RKO (cell line): ENCODE measurements at regions not wholly inside any gene's neighbourhood (a gene's known extent, or its start where the extent isn't known, plus 50 kb on each side); places are given as distances from the start of the nearest gene placed in this dataset.
A peak's percentile ranks its signal among the peaks of the same experiment; 100 is the strongest.

Source experiments
- DNase-seq: peaks from one replicate; pipeline ENCODE4 v3.0.0-alpha.2; 2016; ENCODE audit warnings: low spot score

GRCh38 chr12:89954259-89954658 is 245.6 kb upstream of the ATP2B1 start:
- no peak for DNase-seq

DNA sequence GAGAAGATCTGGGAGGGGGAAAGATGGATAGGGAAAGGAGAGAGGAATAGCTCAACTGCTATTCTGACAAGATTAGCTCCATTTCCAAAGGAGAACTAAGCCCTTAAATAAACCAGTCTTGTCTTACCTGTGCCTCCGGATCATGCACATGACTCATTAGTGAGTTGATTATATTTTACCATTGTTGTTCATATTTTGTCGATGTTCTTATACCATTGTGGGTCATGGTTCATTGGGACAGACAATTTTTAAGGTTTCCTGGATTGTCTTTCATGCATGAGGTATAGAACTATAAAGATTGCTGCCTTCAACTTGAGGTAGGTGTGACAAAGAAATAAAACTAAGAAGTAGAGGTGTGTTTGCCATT is 243.0 kb upstream of the ATP2B1 start:
- no peak for DNase-seq

DNA sequence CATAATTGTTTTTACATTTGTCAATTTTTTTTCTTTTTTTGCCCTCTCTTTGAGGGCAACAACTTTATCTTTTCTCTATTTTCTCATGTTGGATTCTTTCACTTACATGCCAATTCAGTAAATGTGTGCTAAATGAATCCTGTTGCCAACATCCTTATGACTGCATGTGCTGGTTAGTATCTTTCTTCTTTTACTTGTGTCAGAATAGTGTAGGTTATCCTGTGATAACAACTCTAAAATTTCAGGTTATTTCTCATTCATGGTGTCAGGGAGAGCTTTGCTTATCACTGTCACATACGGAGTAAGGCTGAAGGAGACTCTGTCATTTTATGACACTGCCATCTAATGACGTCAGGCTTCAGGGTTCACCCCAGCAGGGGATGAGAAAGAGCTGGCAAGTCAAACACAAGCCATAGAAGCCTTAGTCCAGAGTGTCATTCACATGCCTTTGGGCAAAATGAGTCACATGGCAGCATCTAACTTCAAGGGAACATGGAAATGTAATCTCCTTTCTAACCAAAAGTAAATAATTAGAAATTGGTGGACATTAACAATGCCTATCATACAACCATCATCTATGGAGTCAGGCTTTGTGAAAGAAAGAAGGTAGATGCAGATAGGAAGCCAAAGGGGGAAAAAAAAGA is 242.5 kb upstream of the ATP2B1 start:
- DNase-seq = peak; percentile 17

GRCh38 chr12:89950421-89950820 is 241.8 kb upstream of the ATP2B1 start:
- DNase-seq = no peak

GRCh38 chr12:89949457-89950195 is 241.0 kb upstream of the ATP2B1 start:
- DNase-seq = peak; percentile 6

GRCh38 chr12:89948271-89949175 is 239.9 kb upstream of the ATP2B1 start:
- DNase-seq = no peak

DNA sequence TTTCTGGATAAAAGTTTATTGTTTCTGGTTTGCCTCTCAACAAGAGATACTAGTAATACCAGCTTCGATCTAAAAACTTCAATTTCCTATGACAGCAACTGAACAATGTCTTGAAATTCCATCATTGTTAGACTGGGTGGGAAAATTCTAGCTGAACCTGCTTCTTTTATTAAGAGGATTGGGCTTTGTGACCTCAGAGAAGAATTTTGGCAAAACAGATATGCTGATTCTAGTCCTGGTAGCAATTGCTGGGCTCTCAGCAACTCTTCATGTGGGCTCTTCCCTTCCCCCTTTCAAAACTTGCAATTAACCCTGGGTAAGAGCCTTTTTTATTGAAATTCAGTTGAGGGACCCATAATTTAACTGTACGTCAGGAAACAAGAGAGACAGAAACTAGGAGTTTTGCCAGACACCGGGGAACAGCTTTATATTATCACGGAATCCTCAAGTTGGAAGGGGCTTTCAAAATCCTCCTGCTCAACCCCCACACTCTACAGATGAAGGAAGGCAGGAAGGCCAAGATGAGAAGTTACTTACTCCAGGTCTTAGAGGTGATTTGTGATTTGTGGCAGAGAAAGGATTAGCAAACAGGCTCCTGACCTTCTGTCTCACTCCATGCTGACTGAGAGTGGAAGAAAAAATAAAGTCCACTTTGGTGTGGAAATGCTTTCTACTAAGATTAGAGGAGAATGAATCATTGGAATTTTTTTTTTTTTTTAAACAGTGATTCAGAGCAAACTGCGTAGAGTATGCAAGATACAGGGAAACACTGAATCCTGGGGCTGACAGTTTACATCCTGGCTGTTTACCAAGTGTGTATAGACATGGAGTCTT is 239.0 kb upstream of the ATP2B1 start:
- DNase-seq = peak; percentile 51

DNA sequence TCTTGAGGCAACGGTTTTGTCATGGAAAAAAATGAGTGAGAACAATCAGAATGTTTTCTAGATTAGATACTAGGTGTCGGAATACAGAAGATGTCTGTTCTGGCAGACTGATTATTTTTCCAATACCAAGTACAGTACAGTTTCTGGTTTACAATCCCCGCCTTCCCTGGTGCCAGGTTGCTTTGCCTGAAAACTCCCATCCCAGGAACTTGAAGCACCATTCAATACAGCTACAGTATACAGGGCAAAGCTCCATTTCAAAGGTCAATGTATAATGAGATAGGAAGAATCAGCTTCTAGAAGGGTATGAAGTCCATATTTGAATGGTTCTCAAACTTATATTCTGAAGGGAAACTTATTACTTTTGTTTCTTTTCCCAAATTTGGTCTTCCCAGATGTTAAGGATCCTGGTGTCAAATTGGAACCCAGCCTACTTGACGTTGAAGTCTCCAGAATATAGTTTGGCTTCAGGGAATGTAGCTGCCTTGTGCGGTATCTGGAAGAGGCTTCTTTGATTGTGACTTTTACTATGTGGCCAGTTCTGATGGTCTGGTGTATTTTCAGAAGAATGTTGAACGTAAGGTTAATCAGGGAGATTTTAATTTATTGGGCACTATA is 238.0 kb upstream of the ATP2B1 start:
- DNase-seq = no peak

- no peak for DNase-seq
Measured at GRCh38 chr12:89945123-89945522, 236.5 kb upstream of the ATP2B1 start.

GRCh38 chr12:89943463-89943862 is 234.8 kb upstream of the ATP2B1 start:
- no peak for DNase-seq

- DNase-seq = no peak
Measured at GRCh38 chr12:89941436-89941835, 232.8 kb upstream of the ATP2B1 start.

GRCh38 chr12:89939522-89940215 is 231.0 kb upstream of the ATP2B1 start:
- no peak for DNase-seq

DNA sequence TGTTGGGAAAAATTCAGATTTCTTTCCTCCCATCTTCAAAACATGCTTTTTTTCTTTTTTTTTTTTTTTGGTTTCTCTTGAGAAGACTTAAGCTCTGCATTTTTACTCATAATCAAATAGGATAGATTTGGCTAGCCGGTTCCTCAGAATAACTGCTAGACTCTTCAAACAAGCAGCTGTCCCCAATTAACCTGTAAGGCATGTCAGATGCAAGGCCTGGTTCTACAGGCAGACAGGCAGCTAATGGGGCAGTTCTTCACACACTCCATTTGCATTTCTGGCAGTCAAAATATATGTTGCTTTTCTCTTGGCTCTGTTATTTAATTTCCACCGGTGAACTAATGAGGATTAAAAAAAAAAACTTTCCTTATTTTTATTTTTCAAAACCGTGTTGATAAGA is 228.0 kb upstream of the ATP2B1 start:
- DNase-seq = no peak

- no peak for DNase-seq
Measured at GRCh38 chr12:89935850-89936249, 227.2 kb upstream of the ATP2B1 start.

DNA sequence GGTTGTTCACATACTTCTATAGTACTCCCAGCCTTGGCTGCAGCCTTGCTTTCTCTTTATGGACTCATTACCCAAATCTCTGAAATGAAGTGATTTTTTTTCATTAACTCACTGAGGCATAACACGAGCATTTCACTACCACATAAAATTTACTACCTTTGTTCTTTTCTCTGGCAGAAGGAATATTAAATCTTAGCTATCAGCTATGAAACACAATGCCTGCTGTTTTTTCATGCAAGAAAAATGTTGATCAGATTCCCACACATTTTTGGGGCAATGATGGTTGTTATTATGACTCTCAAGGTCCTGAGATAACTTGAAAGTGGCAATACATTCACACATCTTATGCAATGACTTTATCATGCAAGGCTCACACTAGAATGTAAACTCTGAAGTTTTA is 225.3 kb upstream of the ATP2B1 start:
- no peak for DNase-seq

- DNase-seq = no peak
Measured at GRCh38 chr12:89932954-89933353, 224.3 kb upstream of the ATP2B1 start.

- no peak for DNase-seq
Measured at GRCh38 chr12:89928467-89928866, 219.8 kb upstream of the ATP2B1 start.

DNA sequence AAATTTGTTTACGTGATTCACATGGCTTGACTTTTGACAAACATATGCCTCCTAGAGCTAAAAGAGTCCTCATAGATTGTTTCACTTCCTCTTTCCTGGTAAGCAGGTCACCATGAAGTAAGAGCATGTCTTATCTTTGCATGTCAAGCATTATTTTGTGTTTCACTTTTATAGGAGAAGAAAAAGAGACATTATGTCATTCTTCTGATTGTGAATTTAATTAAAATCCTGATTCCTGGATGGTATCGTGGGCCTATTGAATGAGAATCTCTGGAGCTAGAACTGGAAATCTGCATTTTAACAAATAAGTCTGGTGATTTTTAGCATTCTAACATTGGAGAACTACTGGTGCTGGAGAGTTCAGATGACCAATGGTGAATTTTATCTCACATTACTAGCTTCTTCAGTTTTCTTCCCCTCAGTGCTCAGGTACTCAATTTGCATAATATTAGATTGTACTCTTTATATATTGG is 218.6 kb upstream of the ATP2B1 start:
- no peak for DNase-seq

DNA sequence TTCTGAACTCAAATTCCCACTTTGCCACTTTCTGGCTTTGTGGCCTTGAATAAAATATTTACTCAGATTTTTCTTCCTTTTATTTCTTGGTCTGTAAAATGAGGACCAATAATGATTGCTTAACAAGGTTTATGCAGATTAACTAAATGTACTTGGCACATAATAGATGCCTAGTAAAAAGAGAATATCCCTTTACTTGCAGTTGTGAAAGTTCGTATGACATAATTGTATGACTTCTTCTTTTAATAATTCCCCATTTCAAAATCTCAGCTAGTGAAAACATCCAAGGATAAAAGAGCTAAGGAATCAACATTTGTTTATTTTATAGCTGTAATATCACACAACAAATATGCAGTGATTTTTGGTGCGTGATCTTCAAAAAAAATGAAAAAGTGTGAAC is 215.6 kb upstream of the ATP2B1 start:
- DNase-seq = no peak

DNA sequence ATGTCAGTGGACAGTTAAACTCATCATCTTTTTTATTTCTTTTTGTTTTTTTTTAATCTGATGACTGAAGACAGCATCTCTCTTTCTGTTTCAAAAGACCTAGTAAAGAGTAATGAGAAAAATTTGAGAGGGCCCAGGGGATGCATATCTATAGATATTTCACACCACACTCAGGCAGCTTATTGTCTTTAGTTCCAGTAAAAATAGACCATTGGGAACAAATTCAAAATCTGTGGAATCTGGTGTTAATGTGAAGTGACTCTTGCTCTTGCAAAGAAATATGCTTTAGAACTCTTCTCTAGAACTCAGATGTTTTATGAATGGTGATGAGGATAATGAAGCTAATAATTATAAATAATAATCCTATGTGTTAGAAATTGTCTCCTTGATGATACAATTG is 214.5 kb upstream of the ATP2B1 start:
- DNase-seq = no peak

DNA sequence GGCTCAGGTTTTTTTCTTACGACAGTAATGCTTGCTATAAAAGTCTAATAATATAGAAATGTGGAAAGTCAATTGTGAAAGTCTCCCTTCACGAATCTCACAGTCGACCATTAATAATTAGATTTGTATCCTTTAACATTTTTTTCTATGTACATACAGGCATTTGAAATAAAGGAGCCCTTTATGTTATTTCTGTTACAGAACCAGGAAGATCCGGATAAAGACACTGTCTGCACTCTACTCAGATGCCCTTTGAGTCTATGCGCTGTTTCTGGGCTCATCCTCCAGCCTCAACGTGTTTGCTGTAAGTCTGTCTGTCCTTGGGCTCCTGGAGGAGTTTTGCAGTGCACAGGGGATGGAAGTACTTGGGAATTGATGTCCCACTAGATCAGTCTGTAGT is 212.2 kb upstream of the ATP2B1 start:
- no peak for DNase-seq
